ENCODE measurements at regions not wholly inside any gene's neighbourhood (a gene's known extent, or its start where the extent isn't known, plus 50 kb on each side); places are given as distances from the start of the nearest gene placed in this dataset.

DNA sequence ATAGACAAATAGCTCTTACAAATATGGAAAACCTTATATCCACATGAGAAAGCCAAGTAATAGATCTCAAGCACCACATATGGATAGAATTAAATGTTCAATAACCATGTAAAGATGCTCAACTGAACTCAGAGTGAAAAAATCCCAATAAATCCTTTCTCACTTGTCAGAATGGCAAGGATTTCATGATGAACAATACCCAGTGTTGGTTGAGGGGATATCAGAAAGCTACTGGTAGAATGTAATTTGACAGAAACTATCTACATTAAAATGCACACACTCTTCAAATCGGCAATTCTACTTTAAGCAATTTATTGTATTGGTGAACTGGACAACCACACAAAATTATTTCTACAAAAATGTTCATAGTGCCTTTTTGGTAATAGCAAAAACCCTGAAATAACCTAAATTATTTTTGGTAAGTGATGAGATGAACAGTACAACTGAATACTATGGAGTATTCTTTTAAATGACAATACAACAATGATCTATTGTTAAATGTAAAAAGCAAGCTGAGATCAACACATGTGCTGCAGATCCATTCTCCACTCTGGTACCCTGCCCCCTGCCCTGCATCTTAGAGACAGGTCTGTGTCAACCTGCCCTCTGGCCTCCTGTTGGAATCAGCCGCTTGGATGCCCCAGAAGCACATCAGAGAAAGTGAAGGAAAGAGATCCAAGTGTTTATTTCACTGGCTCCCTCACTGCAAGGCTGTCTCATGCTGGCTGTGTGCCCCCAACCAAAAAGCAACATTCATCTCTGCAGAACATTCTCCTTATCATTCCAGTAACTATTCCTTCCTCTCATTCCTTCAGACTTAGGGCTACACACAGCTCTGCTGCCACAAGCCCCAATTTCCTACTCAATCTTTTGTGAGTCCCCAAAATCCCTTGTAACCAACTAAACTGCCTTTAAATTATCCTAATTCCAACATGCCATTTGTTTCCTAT, 442.5 kb downstream of the LRATD1 start:
- TF ChIP-seq, protein P1, sequence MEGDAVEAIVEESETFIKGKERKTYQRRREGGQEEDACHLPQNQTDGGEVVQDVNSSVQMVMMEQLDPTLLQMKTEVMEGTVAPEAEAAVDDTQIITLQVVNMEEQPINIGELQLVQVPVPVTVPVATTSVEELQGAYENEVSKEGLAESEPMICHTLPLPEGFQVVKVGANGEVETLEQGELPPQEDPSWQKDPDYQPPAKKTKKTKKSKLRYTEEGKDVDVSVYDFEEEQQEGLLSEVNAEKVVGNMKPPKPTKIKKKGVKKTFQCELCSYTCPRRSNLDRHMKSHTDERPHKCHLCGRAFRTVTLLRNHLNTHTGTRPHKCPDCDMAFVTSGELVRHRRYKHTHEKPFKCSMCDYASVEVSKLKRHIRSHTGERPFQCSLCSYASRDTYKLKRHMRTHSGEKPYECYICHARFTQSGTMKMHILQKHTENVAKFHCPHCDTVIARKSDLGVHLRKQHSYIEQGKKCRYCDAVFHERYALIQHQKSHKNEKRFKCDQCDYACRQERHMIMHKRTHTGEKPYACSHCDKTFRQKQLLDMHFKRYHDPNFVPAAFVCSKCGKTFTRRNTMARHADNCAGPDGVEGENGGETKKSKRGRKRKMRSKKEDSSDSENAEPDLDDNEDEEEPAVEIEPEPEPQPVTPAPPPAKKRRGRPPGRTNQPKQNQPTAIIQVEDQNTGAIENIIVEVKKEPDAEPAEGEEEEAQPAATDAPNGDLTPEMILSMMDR (IDR thresholded peaks at IDR 0.05) = no peak
- TF ChIP-seq ZFX (IDR thresholded peaks at IDR 0.05; ENCODE audit: borderline replicate concordance) = no peak

DNA sequence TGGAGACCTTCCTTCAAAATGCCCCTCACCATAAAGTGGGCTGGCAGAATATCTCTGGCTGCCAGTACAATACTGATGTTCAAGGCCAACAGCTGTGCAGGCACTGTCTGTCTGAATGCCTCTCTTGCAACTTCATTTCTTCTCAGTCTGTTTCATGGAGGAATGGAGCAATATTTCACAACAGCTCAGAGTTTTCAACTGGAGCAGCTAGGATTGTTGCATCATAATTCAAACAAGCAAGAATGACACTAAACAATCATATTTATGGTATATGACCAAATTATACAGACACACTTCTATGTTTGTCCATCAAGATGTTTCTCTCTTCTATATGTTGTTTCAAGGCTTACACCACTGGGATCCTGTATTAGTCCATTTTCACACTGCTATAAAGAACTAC, 444.2 kb downstream of the LRATD1 start:
- TF ChIP-seq, protein P1 (IDR thresholded peaks at IDR 0.05) = no peak
- no peak for TF ChIP-seq ZFX (IDR thresholded peaks at IDR 0.05; ENCODE audit: borderline replicate concordance)
- no peak overlapping the region for H3K27ac ChIP-seq

More for the DNA sequence above, 442.5 kb downstream of the LRATD1 start:
- H3K27ac ChIP-seq = no peak overlapping the region

DNA sequence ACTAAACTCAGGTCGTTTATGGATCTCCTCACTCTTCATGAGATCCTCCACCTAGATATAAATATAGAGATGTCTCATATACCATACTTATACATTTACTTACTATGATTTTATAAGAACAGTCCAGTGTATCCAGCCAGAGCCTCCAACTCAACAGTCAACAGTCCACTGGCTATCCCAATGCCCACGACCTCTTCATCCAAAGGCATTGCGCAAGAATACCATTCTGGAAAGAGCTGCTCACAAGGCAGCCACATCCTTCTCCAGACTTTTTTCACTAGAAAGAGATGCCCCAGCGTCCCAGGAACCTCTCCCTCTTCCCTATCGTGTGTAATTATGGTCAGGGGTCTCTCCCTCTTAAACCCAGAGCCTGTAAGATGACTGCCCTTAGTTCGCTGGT, 448.8 kb downstream of the LRATD1 start:
- no peak overlapping the region for H3K27ac ChIP-seq
- TF ChIP-seq, protein P1 (IDR thresholded peaks at IDR 0.05) = no peak
- no peak for TF ChIP-seq ZFX (IDR thresholded peaks at IDR 0.05; ENCODE audit: borderline replicate concordance)

DNA sequence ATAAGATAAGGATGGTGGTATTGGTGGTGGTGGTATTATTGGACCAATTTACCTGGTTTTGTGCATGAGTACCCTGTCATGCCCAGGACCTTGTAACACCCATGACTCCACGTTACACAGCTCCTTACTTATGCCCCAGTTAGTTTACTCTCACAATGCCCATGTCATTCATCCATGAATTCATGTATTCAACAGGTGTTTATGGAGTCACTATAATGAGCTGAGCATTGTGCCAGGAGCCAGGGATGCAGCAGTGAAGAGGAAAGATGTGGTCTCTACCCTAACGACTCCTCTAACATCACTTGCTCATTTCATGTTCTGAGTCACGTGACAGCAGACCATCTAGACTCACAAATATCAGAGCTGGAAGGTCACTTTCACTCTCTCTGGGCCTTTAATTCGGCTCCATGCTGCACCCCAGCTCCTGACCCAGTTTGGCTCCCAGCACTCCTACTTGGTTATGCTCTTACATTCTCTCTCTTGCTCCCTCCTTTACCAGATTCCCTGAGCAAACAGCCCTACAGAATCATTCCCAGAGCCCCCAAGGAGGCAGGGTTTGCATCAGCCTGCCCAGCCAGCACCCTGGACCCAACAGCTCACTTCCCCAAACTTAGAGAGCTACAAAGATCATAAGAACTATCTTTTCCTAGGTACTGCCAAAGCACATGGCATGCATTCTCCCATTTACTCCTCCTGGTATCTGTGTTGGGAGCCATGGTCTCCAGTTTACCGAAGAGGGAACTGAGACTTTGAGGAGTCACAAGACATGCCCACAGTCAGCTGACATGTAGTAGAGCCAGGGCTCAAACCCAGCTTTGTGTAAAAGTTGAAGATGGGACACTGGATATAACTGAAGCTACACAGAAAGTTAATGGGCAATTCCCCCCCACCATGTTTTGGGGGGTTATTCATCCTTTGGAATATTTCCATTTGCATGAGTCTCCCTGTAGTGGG, 449.9 kb downstream of the LRATD1 start:
- no peak overlapping the region for H3K27ac ChIP-seq
- no peak for TF ChIP-seq ZFX (IDR thresholded peaks at IDR 0.05; ENCODE audit: borderline replicate concordance)
- TF ChIP-seq, protein P1 (IDR thresholded peaks at IDR 0.05) = no peak

DNA sequence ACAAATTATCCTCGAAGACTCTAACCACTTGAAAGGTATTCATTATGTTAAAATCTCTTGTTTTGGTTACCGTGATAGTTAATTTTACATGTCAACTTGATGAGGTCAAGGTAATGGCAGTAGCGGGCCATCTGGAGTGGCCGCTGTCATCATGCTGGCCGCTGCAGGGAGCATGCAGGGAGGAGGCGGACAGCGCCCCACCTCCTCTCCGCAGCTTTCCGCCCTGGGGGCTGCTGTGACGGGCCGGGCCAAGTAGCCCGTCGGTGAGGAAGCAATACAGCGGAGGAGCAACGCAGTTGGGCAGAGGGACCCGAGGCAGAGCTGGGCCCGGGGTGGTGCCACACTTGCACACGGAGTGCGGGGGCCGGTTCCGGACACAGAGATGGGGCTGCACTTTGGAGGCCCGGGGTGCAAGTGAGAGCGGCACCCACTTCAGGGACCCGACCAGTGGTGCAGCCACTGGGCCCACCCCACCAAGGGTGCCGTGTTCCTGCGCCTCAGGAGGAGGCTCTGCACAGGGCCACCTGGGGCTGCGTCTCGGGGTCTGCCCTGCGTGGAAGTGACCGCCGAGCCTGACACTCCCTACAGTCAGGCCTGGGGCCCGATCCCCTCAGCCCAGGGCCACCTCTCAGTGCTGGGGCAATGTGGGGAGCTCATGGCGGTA, 452.4 kb downstream of the LRATD1 start:
- no peak overlapping the region for H3K27ac ChIP-seq
- TF ChIP-seq ZFX (IDR thresholded peaks at IDR 0.05; ENCODE audit: borderline replicate concordance) = no peak
- TF ChIP-seq, protein P1 (IDR thresholded peaks at IDR 0.05) = no peak

DNA sequence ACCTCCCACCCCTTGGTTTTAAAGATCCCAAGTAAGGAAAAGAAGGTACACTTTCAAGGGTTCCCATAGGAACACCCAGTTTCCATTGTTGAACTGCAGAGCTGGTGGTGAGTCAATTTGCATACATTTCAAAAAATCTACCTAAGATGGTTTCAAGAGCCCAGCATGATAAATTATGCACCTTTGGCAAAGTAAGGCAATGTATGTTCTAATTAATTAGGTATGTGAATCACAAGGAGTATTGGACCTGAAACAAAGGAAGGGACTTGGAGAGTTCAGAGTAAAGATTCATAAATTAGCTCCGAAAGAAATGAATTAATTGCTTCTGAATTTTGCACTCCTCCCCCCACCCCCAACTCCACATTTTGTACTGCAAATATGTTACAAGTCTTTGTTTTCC, 459.7 kb downstream of the LRATD1 start:
- no peak overlapping the region for H3K27ac ChIP-seq
- TF ChIP-seq ZFX (IDR thresholded peaks at IDR 0.05; ENCODE audit: borderline replicate concordance) = no peak
- TF ChIP-seq, protein P1 (IDR thresholded peaks at IDR 0.05) = no peak

All from 22Rv1 (cell line).